DND-41 (cell line): ENCODE measurements at regions not wholly inside any gene's neighbourhood (a gene's known extent, or its start where the extent isn't known, plus 50 kb on each side); places are given as distances from the start of the nearest gene placed in this dataset.

Source experiments
- ATAC-seq: fragments of 200-7000 bp; cut with Tn5 transposase; 3 replicates; pipeline ENCODE4 v1.9.1; 2021; ENCODE audit warnings: low read depth; ENCODE audit not compliant: insufficient read depth
- DNase-seq: peaks from one replicate; pipeline ENCODE4 v3.0.0-alpha.2; 2020
- H2AFZ ChIP-seq: 2 replicates; pipeline ENCODE4 v1.6.0; 2012; ENCODE audit warnings: low read depth, low read length
- H3K27ac ChIP-seq: 2 replicates; pipeline ENCODE4 v1.5.1; 2012; ENCODE audit warnings: low read length, inconsistent platforms
- H3K27me3 ChIP-seq: fragments of 200-600 bp; sonication (generic); 2 replicates; pipeline ENCODE4 v1.6.0; 2012; ENCODE audit warnings: low read length, mild to moderate bottlenecking, inconsistent platforms; ENCODE audit not compliant: insufficient read depth, poor library complexity
- H3K36me3 ChIP-seq: 2 replicates; pipeline ENCODE4 v1.5.1; 2012; ENCODE audit warnings: low read length, inconsistent platforms; ENCODE audit not compliant: insufficient read depth
- H3K4me1 ChIP-seq: 2 replicates; pipeline ENCODE4 v1.5.1; 2012; ENCODE audit warnings: mild to moderate bottlenecking, low read length; ENCODE audit not compliant: insufficient read depth
- H3K4me2 ChIP-seq: 2 replicates; pipeline ENCODE4 v1.6.0; 2012; ENCODE audit warnings: mild to moderate bottlenecking, moderate library complexity, low read length, inconsistent platforms; ENCODE audit not compliant: insufficient read depth
- H3K4me3 ChIP-seq, 2 experiments: fragments of 200-600 bp in 1 of 2; shearing (Covaris generic) in 1 of 2; 2 replicates each; pipeline ENCODE4 v1.5.1; 2012 to 2016; ENCODE audit warnings: inconsistent platforms in 2 of 2, low read length in 2 of 2, mild to moderate bottlenecking in 2 of 2, low read depth in 1 of 2, moderate library complexity in 1 of 2
- H3K79me2 ChIP-seq: 2 replicates; pipeline ENCODE4 v1.6.0; 2012; ENCODE audit warnings: low read length, inconsistent platforms; ENCODE audit not compliant: insufficient read depth
- H3K9ac ChIP-seq: 2 replicates; pipeline ENCODE4 v1.6.0; 2012; ENCODE audit warnings: low read depth, mild to moderate bottlenecking, inconsistent platforms, low read length, moderate library complexity
- H3K9me3 ChIP-seq: 2 replicates; pipeline ENCODE4 v1.5.1; 2012; ENCODE audit warnings: low read length, moderate library complexity, mild to moderate bottlenecking, inconsistent platforms; ENCODE audit not compliant: insufficient read depth, severe bottlenecking
- H4K20me1 ChIP-seq: 2 replicates; pipeline ENCODE4 v1.6.0; 2012; ENCODE audit warnings: low read length; ENCODE audit not compliant: insufficient read depth
- EZH2 ChIP-seq: IDR thresholded peaks from 3 replicates; pipeline ENCODE4 v1.6.1; 2012; ENCODE audit warnings: borderline replicate concordance, low read depth, mild to moderate bottlenecking, moderate library complexity, low read length, inconsistent platforms; ENCODE audit not compliant: severe bottlenecking
- TF ChIP-seq, protein P1 (sequence below): IDR thresholded peaks from 2 replicates; pipeline ENCODE4 v1.5.1; 2012; ENCODE audit warnings: borderline replicate concordance, low read length, moderate library complexity, mild to moderate bottlenecking; ENCODE audit not compliant: poor library complexity, severe bottlenecking; ENCODE audit errors: extremely low read depth

DNA sequence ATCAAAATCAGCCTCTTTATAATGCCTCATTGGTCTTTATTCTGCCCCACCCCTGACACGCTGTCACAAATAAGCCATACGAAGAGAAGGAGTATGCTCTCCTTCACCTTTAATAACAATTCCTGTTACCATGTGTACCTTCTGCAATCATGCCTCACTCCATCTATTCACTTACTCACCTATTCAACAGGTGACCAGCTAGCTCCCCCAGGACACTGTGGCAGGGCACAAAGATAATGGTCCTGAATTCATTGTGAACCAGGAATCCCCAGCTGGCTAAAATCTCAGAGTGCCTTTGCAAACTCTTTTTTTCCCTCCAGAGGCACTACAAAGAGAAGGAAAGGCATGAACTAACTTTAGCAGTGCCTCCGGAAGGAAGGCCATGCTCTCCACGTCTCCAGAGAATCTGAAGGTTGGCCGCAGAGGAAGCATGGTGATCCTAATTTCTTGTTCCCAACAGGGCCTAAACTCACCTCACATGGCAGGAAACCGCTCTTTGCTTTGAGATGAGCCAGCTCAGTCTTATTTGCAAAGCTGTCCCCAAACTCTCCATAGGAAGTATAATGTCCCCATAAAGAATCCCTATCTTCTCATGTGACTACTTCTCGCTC, 590.3 kb downstream of the BUD13 start:
- H3K4me2 ChIP-seq: no peak overlapping the region
- H2AFZ ChIP-seq: no peak overlapping the region
- ATAC-seq: no peak
- no peak overlapping the region for H3K4me3 ChIP-seq
- no peaks in the 10 kb centered on the region for H3K9me3 ChIP-seq
- no peak for DNase-seq
- peaks cover 8% of the 10 kb centered on the region for H3K27me3 ChIP-seq
- no peaks in the 10 kb centered on the region; the same call in 1 of the 2 replicates for H4K20me1 ChIP-seq
- no peak overlapping the region for H3K9ac ChIP-seq
- H3K79me2 ChIP-seq: no peaks in the 10 kb centered on the region
- H3K4me1 ChIP-seq: no peaks in the 10 kb centered on the region
- no peaks in the 10 kb centered on the region for H3K36me3 ChIP-seq
- TF ChIP-seq, protein P1, sequence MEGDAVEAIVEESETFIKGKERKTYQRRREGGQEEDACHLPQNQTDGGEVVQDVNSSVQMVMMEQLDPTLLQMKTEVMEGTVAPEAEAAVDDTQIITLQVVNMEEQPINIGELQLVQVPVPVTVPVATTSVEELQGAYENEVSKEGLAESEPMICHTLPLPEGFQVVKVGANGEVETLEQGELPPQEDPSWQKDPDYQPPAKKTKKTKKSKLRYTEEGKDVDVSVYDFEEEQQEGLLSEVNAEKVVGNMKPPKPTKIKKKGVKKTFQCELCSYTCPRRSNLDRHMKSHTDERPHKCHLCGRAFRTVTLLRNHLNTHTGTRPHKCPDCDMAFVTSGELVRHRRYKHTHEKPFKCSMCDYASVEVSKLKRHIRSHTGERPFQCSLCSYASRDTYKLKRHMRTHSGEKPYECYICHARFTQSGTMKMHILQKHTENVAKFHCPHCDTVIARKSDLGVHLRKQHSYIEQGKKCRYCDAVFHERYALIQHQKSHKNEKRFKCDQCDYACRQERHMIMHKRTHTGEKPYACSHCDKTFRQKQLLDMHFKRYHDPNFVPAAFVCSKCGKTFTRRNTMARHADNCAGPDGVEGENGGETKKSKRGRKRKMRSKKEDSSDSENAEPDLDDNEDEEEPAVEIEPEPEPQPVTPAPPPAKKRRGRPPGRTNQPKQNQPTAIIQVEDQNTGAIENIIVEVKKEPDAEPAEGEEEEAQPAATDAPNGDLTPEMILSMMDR: no peak
- TF ChIP-seq EZH2: no peak
- H3K27ac ChIP-seq: no peak overlapping the region

DNA sequence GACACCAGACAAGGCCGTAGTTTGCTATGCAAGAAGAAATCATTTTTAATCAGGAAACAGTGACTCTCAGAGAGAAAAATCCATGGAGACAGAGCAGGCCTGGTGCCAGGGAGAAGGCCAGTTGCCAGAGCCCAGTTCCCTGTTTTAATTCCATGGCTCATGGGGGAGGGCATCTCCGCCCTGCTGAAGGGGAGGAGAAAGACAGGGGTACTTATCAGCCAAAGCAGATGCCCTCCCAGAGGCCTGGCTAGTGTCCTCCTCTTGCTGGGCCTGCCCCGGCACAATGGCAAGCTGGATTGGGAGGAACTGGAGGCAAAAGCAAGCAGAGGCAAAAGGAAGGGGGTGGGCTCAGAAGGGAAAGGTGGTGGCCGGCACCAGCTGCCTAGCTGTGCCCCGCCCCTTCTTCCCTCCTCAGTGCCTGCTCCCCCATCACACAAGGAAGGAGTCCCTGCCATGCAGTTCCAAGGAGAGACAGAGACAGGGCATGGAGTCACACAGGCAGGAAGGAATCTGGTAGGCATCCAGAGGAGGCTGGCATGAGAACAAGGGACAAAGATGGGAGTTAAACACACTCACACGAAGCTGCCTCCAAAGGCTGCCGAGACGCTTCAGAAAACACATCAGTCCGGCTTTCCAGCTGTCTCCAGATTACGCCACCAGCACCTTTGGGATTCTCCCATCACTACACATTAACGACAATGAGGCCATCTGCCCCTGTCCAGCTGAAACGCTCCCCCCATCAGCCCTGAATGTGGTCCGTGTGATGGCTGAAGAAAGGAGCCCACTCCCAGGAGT, 591.8 kb downstream of the BUD13 start:
- H3K4me2 ChIP-seq: no peak overlapping the region
- H3K79me2 ChIP-seq: no peaks in the 10 kb centered on the region
- peaks cover 11% of the 10 kb centered on the region for H3K27me3 ChIP-seq
- H4K20me1 ChIP-seq: no peaks in the 10 kb centered on the region; the same call in 1 of the 2 replicates
- no peaks in the 10 kb centered on the region for H3K36me3 ChIP-seq
- ATAC-seq (no peak), DNase-seq (no peak)
- H3K9me3 ChIP-seq: no peaks in the 10 kb centered on the region
- H3K4me1 ChIP-seq: no peaks in the 10 kb centered on the region
- H3K9ac ChIP-seq: no peak overlapping the region
- H2AFZ ChIP-seq: no peak overlapping the region
- no peak overlapping the region for H3K4me3 ChIP-seq
- TF ChIP-seq EZH2: no peak
- TF ChIP-seq, protein P1: no peak
- H3K27ac ChIP-seq: no peak overlapping the region

DNA sequence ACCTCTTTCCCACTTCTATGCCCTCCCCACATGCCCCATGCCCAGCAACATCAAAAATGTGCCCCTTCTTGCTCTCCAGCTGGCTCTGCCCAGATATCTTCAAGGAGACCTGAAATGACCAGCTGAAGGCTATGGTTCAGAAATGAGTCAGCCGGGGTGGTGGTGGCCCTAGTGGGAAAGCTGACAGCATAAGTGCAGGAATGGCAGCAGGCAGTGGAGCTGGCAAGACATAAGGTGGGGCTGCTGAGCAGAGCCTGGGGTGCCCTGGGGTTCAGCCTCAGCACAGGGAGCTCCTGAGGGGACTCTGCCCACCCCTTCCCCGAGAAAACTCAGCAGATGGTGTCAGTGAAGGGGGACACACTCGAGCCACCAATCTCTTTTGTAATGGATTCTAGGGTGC, 593.4 kb downstream of the BUD13 start:
- Histone ChIP-seq H3K9ac (no peak overlapping the region), H4K20me1 (no peaks in the 10 kb centered on the region; the same call in 1 of the 2 replicates), H3K79me2 (no peaks in the 10 kb centered on the region), H3K36me3 (no peaks in the 10 kb centered on the region), H3K27me3 (peaks cover 14% of the 10 kb centered on the region), H3K27ac (no peak overlapping the region), H3K4me2 (no peak overlapping the region), H3K4me1 (no peaks in the 10 kb centered on the region), H2AFZ (no peak overlapping the region), H3K4me3 (no peak overlapping the region), H3K9me3 (no peaks in the 10 kb centered on the region)
- ATAC-seq: no peak
- no peak for TF ChIP-seq EZH2
- TF ChIP-seq, protein P1: no peak
- no peak for DNase-seq
